Right ventricle myocardium superior (tissue), 1 donor: ENCODE measurements at regions not wholly inside any gene's neighbourhood (a gene's known extent, or its start where the extent isn't known, plus 50 kb on each side); places are given as distances from the start of the nearest gene placed in this dataset.

Source experiments
- ATAC-seq: fragments of 200-7000 bp; cut with Tn5 transposase; one replicate; pipeline ENCODE4 v1.9.1; 2020; ENCODE audit warnings: mild to moderate bottlenecking; ENCODE audit not compliant: poor library complexity
- DNase-seq: peaks from one replicate; pipeline ENCODE4 v3.0.0-alpha.2; 2020
- intact Hi-C: fragments of 100-400 bp; cut with DNase I; formaldehyde crosslinking; loops from one replicate; pipeline ENCODE4 v1.11.2; 2022
- donor health status: DM: no; HTN: yes; CAD: no; lungs with severe emphysema.

GRCh38 chr4:38538517-38538916 is 125.5 kb upstream of the KLF3 start:
- intact Hi-C loops, result no loop called here
- ATAC-seq (no peak), DNase-seq (no peak)

GRCh38 chr4:38539501-38539900 is 124.5 kb upstream of the KLF3 start:
- DNase-seq, result no peak
- ATAC-seq, result no peak

GRCh38 chr4:38547052-38547451 is 116.9 kb upstream of the KLF3 start:
- DNase-seq, result no peak
- ATAC-seq, result no peak
- intact Hi-C loops, result no loop called here

More at GRCh38 chr4:38539501-38539900, 124.5 kb upstream of the KLF3 start:
- intact Hi-C loops, result no loop called here

GRCh38 chr4:38548256-38548655 is 115.7 kb upstream of the KLF3 start:
- DNase-seq (no peak), ATAC-seq (no peak)
- intact Hi-C loops, result no loop called here

- DNase-seq (no peak), ATAC-seq (no peak)
- intact Hi-C loops, result no loop called here
These were observed 104.6 kb upstream of the KLF3 start for GRCh38 chr4:38559374-38559773.

- DNase-seq (no peak), ATAC-seq (no peak)
- intact Hi-C loops, result no loop called here
These were observed 103.7 kb upstream of the KLF3 start for GRCh38 chr4:38560340-38560739.

GRCh38 chr4:38560768-38561558 is 103.0 kb upstream of the KLF3 start:
- ATAC-seq, result no peak
- DNase-seq, result no peak
- intact Hi-C loops, result no loop called here

- intact Hi-C loops, result no loop called here
- peak; percentile 68 for DNase-seq
- ATAC-seq, result peak; percentile 86
These were observed 101.2 kb upstream of the KLF3 start for GRCh38 chr4:38562751-38563198.

- intact Hi-C loops, result no loop called here
- ATAC-seq (no peak), DNase-seq (no peak)
These were observed 100.1 kb upstream of the KLF3 start for GRCh38 chr4:38563707-38564495.

GRCh38 chr4:38565271-38566199 is 98.5 kb upstream of the KLF3 start:
- intact Hi-C loops, result no loop called here
- ATAC-seq, result no peak
- DNase-seq, result no peak

GRCh38 chr4:38566806-38567398 is 97.1 kb upstream of the KLF3 start:
- ATAC-seq (no peak), DNase-seq (no peak)
- intact Hi-C loops, result no loop called here

GRCh38 chr4:38567457-38567856 is 96.5 kb upstream of the KLF3 start:
- DNase-seq (no peak), ATAC-seq (no peak)
- intact Hi-C loops, result no loop called here

GRCh38 chr4:38568768-38569167 is 95.2 kb upstream of the KLF3 start:
- no peak for ATAC-seq
- intact Hi-C loops, result no loop called here
- DNase-seq, result no peak

GRCh38 chr4:38570647-38571276 is 93.2 kb upstream of the KLF3 start:
- intact Hi-C loops, result no loop called here
- ATAC-seq (no peak), DNase-seq (no peak)

GRCh38 chr4:38572793-38573192 is 91.2 kb upstream of the KLF3 start:
- intact Hi-C loops, result no loop called here
- DNase-seq (no peak), ATAC-seq (no peak)

- DNase-seq (peak; percentile 49), ATAC-seq (peak; percentile 45)
- intact Hi-C loops, result no loop called here
These were observed 89.3 kb upstream of the KLF3 start for GRCh38 chr4:38574559-38575333.

- intact Hi-C loops, result no loop called here
- ATAC-seq, result no peak
- no peak for DNase-seq
These were observed 87.2 kb upstream of the KLF3 start for GRCh38 chr4:38576767-38577166.

GRCh38 chr4:38577462-38577861 is 86.5 kb upstream of the KLF3 start:
- intact Hi-C loops, result no loop called here
- DNase-seq (no peak), ATAC-seq (no peak)
